WI38 (cell line): ENCODE measurements at regions not wholly inside any gene's neighbourhood (a gene's known extent, or its start where the extent isn't known, plus 50 kb on each side); places are given as distances from the start of the nearest gene placed in this dataset.
"Not testable (repeated sequence)": the region's sequence is repeated elsewhere in the genome, so short reads cannot be mapped to it uniquely, and the experiment has no call there.

Source experiments
- H3K4me3 ChIP-seq: 2 replicates; pipeline ENCODE4 v1.5.1; 2011; ENCODE audit warnings: low read depth, mild to moderate bottlenecking, control low read depth, low read length
- TF ChIP-seq, protein P1 (sequence below): IDR thresholded peaks from 2 replicates; pipeline ENCODE4 v1.5.1; 2012; ENCODE audit warnings: low read depth, mild to moderate bottlenecking, control low read depth, low read length

DNA sequence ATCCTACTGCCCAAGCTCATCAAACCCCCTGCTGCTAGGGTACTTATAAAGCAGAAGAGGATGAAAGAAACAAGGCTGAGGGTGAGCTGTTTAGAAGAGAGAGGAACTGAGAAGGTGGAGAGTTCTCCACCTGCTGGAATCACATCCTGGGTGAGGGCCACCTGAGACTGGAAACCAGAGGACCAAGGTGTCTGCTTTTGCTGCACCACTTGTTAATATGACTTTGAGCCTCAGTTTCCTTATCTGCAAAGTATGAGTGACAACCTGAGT, 203.2 kb upstream of the SSTR1 start:
- TF ChIP-seq, protein P1, sequence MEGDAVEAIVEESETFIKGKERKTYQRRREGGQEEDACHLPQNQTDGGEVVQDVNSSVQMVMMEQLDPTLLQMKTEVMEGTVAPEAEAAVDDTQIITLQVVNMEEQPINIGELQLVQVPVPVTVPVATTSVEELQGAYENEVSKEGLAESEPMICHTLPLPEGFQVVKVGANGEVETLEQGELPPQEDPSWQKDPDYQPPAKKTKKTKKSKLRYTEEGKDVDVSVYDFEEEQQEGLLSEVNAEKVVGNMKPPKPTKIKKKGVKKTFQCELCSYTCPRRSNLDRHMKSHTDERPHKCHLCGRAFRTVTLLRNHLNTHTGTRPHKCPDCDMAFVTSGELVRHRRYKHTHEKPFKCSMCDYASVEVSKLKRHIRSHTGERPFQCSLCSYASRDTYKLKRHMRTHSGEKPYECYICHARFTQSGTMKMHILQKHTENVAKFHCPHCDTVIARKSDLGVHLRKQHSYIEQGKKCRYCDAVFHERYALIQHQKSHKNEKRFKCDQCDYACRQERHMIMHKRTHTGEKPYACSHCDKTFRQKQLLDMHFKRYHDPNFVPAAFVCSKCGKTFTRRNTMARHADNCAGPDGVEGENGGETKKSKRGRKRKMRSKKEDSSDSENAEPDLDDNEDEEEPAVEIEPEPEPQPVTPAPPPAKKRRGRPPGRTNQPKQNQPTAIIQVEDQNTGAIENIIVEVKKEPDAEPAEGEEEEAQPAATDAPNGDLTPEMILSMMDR: no peak

DNA sequence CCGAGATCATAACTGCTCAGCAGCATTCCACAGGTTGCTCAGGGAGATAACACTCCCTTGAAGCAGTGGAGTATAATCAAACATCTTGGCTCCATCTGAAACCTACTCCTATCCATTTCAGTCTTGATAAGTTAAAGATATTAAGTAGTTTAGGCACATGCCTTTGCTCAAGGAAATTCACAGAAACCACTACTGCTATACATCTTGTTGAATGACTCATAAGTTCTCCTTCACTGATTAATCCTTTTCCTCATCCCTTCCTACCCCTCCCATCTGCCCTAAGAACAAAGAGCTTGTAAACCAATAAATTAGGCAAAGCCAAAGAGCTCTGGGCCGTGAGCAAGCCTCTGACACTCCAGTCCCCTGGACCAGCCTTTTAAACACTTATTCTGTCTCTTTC, 196.5 kb upstream of the SSTR1 start:
- H3K4me3 ChIP-seq: not testable (repeated sequence)

More for the DNA sequence above, 203.2 kb upstream of the SSTR1 start:
- no peak overlapping the region for H3K4me3 ChIP-seq

DNA sequence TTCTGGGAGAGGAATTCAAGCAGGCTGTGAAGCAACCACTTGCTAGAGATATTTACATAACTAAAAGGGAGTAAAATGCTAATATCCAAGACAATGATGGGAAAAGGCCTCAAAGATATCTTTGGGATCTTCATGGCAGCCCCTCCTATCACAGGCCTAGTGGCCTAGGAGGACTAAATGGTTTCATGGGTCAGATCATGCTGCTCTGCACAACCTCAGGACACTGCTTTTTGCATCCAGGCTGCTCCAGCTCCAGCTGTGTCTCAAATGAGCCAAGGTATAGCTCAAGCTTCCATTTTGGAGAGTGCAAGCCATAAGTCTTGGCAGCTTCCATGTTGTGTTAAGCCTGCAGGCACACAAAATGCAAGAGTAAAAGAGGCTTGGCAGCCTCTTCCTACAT, 195.6 kb upstream of the SSTR1 start:
- TF ChIP-seq, protein P1: no peak
- no peak overlapping the region for H3K4me3 ChIP-seq

DNA sequence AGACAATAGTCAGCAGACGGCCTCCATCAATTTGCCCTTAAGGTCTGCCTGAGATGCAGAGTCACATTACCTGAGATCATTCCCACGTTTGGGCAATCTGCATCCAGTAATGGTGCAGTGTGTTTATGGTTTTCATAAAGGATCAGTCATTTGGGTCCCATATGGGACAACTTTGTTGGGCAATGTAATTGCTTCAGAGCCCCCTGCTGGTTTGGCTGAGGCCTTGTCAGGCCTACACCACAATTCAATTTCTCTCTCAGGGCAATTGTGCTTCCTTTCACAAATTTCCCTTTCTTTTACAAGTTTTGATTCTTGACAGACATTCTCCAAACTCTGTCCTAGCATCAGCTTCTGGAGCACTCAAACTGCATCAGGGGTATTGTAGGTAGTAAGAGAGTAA, 191.2 kb upstream of the SSTR1 start:
- TF ChIP-seq, protein P1: no peak
- H3K4me3 ChIP-seq: no peak overlapping the region

DNA sequence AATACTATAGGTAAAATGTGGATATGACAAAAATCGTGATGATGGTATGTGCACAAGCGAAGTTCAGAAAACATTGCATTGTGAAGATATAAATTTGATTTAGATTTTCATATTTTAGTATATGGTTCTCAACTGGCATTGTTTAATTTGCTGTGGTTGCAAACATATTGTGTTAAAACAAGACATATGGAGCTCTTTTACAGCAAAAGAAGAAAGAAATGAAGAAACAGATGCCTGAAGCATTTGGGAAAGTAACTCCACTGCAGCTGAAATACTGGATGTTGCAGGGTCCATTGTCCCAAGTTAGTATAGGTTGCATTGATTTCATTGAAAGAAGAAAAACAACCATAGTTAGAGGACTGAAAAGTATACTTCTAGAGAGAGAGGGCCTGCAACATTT, 185.8 kb upstream of the SSTR1 start:
- TF ChIP-seq, protein P1: no peak

DNA sequence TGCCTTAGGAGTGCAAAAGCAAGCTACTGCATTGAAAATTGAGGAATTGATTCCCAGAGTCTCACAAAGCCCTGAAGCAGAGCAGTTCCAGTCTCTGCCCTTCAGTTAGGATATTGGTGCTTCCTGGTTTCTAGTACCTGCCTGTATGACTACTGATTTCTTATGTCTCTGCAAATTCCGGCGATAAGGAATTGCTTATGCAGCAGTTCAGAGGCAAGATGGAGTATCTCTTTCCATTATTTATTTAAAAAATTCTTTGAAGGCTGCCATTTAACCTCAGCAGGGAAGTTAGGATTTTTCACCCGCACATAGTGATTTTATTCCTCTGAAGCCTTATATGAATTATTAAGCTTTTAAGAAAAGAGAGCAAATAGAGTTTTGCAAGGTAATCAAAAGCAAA, 184.9 kb upstream of the SSTR1 start:
- TF ChIP-seq, protein P1: no peak
- H3K4me3 ChIP-seq: no peak overlapping the region

More for the DNA sequence above, 185.8 kb upstream of the SSTR1 start:
- H3K4me3 ChIP-seq: no peak overlapping the region

DNA sequence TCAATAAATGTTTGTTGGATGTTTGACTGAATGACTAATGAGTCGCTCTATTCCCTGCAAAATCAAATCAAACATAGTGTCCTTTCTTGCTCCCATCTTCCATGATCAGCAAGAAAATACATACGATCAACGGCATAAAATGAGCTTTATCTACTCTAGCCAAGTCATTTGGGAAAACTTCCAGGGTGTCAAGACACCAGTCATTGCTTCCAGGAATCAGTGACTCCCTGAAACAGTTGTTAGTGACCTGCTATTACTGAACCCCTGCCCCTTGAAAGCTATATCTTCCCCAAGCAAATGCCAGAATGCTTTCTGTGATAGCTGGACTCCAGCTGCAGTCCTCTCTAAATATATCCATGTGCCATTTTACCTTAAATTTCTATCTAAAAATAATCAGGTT, 169.5 kb upstream of the SSTR1 start:
- TF ChIP-seq, protein P1: no peak
- H3K4me3 ChIP-seq: no peak overlapping the region

DNA sequence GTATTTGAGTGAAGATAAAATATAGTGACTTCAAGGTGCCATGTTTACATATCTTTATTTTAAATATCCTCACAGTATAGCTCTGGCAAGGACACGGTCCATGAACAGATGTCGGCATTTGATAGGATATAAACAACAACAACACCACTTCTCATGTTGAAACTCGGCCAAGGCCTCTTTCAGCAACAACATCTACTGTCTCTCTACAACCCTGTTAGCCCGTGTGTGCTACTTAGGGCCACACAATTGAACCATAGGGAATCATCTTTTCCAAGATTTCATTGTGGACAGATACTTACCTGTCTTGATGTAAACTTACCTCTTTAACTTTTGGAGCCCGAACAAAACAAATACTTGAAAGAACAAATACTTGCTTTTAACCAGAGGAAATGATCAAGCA, 168.7 kb upstream of the SSTR1 start:
- no peak overlapping the region for H3K4me3 ChIP-seq
- TF ChIP-seq, protein P1: no peak
